Fibroblast of skin of left biceps (primary cell): ENCODE measurements at regions not wholly inside any gene's neighbourhood (a gene's known extent, or its start where the extent isn't known, plus 50 kb on each side); places are given as distances from the start of the nearest gene placed in this dataset.
"Not testable (repeated sequence)": the region's sequence is repeated elsewhere in the genome, so short reads cannot be mapped to it uniquely, and the experiment has no call there.

ENCODE experiments used
- DNase-seq, 2 experiments: peaks; one replicate each; pipeline ENCODE4 v3.0.0-alpha.2; 2013; ENCODE audit warnings: low read depth in 2 of 2

DNA sequence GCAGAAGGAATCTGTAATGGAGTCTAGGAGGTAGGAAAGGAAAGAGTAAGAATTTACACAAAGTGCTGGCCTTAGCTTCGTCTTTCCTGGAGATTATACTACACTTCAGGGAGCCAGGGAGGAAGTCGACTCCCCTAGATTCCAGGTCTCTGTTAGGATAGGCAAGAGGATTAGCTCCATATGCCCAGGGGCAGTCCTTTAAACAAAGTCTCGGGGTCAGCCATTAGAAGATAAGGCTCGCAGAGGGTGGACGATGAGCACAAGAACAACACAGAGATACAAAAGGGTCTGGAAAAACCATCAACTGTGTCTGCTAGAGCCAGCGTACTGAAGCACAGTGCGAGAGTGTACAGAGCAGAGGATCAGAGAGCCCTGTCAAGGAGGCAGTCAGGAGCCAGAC lies 344.7 kb upstream of the TNC start:
- no peak for DNase-seq

DNA sequence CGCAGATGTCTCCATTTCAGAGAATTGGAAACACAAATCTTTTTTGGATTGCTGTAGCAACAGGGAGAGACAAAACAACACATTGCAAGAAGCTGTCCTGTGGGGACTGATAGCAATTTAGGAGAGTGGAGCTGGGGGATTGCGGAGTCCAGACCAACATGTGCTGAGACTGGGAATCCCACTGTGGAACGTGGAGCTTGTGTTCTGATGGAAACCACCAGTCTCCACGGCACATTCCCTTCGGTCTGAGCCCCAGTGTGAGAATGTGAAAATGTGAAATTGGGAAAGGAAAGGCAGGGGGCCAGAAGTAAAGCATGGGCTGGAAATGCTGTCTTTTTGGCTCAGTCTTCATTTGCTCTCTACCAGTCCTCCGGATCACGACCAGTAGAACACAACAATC lies 348.8 kb upstream of the TNC start:
- DNase-seq: no peak

DNA sequence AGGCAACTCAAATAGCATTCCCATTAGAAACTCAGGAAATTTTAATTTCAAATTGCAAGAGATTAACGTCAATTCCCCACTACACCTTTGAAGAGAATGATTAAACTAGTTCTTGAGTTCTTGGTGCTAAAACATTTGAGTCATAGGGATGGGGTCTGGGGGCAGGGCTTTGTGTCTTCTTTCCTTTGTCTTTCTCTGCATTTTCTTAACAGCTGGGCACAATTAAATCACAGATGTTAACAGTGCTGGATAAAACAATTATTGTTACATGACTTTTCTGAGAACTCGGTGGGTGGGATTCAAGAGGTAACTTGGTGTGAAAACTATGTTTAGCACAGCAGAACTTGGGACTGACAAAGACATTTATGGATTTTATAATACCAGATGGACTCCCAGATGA lies 351.9 kb upstream of the TNC start:
- DNase-seq: peak; percentile 81 to 87

DNA sequence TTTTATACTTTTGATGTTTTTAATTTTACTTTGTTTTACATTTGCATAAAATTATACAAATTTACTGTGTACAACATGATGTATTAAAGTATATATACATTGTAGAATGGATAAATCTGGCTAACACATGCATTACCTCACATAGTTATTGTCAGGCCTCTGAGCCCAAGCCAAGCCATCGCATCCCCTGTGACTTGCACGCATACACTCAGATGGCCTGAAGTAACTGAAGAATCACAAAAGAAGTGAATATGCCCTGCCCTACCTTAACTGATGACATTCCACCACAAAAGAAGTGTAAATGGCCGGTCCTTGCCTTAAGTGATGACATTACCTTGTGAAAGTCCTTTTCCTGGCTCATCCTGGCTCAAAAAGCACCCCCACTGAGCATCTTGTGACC lies 355.1 kb upstream of the TNC start:
- DNase-seq: not testable (repeated sequence)

DNA sequence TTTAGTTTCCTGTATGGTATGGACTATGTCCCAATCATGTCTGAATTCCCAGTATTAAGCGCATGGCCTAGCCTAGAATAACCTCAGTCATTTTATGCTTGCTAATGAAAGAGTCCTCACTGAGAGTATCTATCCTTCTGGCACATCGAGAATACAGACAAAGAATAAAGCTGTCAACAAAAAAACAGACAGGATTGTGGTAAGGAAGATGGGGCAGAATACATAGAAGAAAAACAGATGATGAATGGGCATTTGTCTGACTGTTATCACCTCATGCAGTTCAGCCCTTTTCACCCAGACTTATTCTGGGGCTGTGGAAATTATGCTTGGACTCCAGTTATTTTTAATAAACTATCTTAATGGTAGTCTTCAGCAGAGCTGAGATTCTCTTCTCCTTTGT lies 363.8 kb upstream of the TNC start:
- no peak for DNase-seq

DNA sequence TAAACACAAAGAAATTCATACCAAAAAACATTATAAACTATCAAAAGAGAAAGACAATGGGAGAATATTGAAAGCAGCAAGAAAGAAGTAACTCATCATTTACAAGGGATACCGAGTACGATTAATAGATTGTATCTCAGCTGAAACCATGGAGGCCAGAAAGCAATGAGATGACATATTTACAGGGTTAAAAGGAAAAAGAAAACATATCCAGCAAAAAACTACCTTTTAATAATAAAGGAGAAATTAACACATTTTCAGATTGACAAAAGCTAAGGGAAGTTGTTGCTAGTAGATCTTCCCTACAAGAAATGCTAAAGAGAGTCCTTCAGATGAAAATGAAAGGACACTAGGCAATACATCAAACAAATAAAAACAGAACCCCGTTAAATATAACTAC lies 364.8 kb upstream of the TNC start:
- no peak for DNase-seq

DNA sequence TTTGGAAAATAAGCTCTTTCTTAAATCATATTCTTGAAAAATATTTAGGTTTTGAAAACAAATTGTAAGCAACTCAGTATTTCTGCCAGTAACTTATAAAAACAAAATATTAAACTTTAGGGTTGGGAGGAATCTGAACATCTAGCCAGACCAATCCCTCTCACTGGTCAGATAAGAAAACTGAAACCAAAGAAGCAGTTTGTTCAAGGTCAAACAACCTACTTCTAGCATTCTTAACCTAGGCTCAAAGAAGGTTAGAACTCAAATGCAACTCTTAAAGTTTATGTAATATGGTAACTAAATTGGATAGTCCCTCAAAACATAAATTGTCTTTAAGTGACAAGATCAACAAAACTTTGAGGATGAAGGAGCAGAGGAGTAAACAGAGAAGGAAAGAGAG lies 374.9 kb upstream of the TNC start:
- no peak for DNase-seq

DNA sequence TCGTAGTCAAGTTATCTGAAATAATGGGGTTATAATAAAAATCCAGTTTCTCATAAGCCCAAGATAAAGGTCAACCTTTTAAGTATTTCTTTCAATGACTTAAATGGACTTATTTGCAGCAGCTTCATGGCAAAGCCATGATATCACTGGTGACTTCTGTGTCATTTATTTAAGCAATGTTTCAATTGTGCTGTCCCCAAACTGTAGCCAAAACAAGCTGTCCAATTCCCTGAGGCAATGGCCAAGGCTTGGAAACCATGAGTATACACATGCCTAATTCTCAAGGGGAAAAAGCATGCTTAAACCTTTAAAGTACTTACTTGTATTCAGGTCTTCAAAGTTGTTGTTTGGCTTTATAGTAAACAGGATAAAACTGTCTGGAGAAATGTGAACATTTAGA lies 376.4 kb upstream of the TNC start:
- DNase-seq: no peak

DNA sequence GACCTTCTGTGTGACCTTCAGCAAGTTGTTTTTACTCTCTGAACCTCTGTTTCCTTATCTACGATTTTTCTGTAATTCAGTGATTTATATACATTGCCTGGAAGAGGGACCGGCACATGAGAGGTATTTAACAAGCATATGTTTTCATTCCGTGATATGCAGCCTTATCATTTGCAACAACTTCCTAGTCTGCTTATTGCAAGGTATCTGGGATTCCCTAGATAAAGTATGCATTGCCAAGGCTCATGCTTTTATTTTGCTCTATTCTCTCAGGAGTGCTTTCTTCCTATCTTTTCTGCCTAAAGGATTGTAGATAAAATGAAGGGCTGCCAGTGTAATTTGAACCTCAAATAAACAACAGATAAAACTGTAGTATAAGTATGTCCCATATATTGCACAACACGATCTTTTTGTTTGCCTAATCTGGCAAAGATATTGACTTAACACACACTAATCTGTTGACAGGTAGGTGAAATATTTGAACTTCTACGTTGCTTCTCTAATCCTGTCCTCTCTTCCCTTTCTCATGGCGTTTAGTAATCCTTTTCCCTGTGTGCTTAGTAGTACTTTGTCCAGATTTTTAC lies 377.2 kb upstream of the TNC start:
- DNase-seq: no peak

DNA sequence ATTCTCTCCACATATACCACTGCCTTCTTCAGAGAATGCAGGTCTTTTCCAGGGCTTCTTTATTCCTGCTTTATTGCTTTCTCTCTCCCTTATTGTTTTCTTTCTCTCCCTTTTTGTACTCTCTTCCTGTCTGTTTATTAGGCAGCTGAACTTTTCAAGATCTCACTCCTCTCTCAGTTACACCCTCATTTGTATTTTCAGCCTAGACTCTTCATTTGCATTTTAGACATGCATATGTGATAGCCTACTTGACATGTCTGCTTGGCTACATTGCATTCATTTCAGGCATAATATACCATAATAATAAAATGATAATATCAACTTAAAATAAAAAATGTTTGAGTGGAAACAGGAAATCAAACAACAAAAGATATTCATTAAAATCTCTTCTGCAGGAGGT lies 377.9 kb upstream of the TNC start:
- DNase-seq: no peak

DNA sequence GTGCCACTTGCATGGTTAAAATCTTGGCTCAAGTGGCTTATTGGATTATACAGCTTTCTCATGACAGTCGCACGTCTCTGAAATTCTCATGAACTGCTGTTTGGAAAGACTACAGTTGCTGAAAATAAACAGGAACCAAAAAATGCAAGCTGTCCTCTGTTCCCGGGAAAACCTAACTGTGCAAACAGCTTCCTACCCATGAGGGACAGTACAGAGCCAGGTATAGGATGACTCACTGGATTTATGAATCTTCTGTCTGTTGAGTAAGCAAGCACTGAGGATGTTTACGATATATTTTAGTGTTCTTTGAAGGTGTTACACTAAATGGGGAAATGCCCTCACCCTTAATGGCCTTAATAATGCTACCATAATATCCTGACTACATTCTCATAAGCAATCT lies 380.3 kb upstream of the TNC start:
- DNase-seq: no peak

DNA sequence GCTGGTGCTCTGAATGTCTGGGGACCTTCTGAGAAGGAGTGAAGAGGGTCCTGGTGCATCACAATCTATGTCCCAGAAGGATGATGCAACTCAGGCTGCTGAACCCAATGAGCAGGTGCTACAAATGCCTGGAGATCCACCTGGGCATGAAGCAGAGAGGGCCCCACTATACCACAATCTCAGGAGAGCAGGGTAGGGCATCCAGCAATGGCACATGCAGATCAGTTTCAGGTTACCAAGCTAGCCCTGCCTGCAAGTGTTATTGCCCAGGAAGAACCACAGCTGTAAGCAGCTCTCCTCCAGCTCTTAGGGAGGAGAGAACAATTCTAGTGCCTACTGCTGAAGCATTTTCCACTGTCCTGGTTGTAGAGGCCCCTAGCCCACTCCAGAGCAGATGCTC lies 389.2 kb upstream of the TNC start:
- DNase-seq: no peak

DNA sequence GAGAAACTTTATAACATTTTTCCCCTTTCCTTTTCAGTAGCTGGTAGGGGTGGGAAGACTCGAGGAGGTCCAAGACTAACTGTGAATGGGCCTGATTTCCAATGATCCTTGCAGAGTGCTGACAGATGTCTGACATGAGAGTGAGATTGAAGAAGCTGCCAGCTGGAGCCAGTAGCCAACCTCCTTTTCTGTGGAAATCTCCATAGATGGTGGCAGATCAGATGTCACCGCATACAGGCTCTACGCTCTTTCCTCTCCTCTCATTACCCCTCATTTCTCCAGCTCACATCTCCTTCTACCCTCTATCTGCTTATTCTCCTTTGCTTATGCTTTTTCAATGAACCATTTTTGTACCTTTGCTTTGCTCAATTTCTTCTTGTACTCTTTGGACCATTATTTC lies 395.2 kb upstream of the TNC start:
- no peak for DNase-seq

DNA sequence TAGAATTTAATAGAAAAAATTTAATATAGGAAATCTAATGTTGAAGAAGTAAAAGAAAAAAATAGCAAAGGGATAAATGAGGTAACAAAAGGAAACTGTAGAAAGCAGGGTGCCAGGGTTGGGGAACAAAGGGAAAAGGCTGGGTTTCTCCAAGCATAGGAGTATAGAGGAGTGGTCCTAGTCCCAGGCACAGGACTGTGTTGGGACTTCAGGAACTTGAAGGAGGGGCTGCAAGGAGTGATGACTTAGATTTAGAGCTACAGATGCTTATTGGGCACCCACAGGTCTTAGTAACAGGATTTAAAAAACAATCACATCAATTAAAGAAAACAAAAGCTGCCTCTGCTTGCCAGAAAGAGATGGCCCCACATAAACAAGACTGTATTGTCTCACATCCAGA lies 396.5 kb upstream of the TNC start:
- DNase-seq: no peak

DNA sequence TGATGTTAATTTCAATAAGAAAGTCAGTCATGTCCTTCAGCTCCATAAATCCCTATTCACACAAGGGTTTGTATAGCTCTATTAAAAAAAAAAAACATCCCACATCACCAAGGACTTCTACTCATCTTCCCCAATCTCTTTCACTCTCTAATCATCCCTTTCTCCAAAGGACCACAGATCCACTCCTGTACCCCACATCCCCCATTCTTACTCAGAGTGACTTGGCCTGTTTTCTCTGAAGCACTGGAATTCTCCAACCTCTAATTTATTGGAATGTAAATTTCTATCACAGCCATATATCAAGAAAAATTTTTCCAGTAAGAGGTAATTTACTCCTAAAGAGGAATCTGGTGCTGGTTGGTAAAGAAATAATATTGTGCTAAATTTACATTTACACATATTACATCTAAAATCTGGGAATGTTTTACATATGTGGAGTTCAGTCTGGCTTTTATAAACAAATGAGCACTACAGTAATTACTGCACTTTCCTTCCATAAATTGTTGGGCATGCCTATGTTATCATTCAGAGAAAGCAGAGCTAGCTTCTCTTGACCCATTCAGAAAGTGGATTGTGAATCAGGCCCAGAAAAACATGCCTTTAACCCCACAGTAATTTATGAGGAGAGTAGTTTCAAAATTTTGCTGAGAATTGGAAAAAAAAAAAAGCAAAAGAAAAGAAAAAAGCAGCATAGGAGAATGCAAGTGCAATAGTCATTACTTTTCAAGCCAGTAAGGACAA lies 399.5 kb upstream of the TNC start:
- peak; percentile 90 to 94 for DNase-seq

DNA sequence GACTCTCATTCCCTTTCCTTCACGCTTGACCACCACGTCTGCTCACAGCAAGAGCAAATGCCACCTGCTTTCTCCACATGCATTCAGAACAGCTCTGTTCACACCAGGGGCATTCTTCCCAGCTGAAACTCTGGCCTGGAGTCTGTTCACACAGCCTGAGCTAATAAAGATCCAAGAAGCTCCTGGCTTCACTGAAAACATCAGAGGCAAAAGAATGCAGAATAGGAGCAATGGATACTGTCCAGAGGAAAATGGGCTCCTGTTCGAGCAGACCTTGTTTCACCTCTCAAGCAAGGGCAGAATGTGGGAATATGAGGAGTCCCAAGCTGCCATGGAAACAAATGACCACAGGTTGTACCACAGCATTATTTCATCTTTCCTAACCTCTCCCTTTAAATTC lies 402.7 kb upstream of the TNC start:
- no peak for DNase-seq

DNA sequence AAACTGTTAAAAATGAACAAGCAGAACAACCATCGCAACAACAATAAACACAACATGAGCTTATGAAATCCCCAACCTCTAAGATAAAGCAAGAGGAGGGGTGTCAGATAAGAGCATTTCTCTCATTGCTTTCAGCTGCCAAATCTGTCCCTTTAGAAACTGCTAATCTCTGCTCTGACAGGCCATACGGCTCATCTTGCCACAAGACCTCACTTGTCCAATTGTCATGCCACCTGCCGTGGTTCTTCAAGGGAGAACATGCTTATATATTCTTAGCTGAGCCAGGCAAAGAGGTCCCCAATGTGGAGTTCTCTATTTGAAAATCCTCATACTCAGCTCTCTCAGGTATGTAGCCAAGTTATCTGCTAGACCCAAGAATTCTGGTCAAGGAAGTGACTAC lies 405.0 kb upstream of the TNC start:
- no peak for DNase-seq

DNA sequence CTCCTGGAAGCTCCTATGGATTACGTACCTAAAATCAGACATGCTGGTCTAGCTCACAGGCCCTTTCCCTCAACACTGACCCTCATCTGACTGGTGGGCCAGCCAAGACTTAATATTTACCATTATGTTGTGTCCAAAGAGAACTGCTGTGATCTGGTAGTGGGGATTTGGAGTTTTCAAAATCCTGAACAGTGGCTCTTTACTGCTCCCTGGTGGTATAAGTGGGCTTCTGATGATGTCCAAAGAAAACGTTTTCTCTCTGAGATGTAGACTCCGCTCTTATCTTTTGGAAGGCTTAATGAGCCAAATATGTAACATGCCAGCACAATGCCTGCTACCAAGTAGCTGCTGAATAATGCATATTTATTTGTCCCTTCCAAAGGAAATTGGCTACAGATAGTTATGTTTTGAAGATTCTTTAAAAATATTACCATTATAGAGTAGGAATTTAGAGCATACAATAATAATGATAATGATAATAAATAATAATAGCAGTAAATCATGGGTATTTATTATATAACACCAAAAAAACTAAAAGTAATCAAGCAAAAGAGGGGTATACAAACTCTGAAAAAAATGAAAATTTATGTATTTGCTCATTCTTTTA lies 406.6 kb upstream of the TNC start:
- peak; percentile 66 to 69 for DNase-seq

DNA sequence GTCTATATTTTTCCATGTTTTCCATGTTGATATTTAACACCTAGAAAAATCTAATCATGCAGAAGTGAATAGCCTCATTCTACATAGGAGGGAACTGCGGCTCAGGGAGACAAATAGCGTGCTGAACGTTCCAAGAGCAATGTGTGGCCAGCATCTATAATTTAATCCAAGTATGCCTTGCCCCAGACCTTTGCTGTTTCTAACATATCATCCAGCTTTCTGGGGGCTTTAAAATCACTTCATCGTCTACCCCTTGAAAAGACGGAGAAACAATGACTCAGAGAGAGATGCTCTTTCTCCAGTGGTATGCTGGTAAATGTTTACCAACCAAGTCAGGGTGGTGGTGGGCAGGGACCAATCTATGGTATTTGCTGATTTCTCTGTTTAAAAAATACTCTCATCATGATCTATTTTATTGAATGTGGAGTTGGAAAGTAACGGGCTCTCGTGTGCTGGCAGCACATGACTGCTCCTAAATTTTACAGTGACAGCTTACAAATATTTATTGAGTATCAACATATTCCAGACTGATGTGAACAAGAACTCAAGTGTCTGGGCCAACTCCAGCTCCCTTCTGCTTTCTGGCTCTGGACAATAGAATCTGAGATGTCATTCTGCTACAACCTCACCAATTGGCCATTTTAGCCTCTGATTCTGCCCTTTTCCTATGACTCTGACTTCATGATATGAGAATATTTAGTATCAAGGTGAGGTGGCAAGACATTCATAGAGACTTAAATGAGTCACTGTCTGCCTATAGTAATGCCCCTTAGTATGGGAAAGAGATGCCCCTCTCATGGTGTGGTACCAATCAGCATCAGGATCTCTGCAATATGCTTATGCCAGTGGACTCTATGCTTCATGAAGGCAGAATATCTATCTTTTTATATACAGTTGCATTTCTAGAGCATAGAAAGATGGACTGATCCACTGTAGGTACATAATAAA lies 407.4 kb upstream of the TNC start:
- no peak for DNase-seq

DNA sequence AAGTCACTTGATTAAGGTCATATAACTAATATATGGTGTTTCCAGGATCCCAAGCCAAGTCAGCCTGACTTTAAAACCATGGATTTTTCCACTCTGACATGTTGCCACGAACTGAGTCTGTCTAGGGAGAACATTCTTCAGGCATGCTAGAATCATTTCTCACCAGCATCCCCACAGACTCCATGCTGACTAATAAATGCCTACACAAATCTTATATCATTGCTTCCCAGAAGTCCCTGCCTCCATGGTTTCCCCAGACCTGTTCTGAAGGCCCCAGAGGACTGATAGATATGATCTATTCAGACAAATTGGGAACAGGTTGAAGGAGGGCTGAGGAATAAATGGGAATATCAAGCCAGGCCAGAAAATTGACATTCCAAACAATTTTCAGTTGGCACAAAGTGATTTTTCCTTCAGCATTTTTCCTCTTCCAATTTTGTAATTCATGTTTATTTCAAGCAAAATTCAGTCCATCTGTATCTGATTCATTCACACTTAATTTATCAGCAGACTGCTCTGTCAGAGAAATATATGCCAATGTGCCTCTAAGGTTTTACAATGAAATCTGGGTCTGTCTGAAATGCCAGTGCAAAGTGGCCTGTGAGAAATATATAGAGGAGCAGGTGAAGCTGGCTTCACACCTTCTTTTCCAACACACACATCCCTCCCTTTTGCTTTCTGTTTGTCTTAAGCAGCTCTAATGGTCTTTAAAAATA lies 413.6 kb upstream of the TNC start:
- peak; percentile 96 to 97 for DNase-seq

DNA sequence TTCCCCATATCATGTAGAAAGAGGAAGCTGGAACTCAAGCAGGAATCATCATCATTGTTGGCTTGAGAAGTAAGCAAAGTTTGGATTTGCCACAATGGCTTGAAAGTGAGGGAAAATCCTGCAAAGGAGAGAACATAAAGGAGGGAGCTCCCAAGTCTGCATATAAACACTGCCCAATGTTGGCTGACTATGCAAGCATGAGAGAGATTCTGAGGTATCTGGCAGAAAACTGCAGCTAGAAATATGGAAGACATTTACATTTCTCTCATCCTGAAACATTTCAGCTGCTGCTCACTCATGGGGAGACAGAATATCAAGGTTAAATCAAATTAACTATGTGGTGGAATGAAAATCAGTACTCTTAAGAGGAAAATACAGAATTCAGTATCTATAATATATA lies 415.6 kb upstream of the TNC start:
- DNase-seq: no peak

DNA sequence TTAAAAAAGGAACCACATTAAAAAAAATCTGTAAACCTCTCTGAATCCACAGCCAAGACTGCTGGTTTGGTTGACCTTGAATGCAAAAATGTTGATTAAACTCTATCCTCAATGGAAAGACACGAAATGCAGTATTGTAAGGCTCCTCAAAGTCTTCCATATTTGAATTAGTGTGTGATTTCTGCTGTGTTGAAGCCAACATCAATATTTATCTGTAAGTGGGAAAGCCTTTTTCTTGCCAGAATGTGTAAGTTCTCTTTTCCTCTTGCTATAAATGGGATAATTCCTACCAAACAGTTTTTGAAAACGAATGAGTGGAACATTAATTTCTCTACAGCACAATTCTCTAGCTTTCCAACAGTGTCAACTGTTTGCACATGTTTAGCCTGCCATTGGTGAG lies 422.1 kb upstream of the TNC start:
- DNase-seq: no peak
